ENCODE measurements at regions not wholly inside any gene's neighbourhood (a gene's known extent, or its start where the extent isn't known, plus 50 kb on each side); places are given as distances from the start of the nearest gene placed in this dataset.

GRCh38 chr2:45072862-45073237 is 63.6 kb upstream of the SIX2 start:
- TF ChIP-seq CTCF (IDR thresholded peaks at IDR 0.05), result no peak
- no peak for TF ChIP-seq POLR2AphosphoS5 (IDR thresholded peaks at IDR 0.05)

All from suprapubic skin (tissue), 3 donors.